ENCODE measurements at regions not wholly inside any gene's neighbourhood (a gene's known extent, or its start where the extent isn't known, plus 50 kb on each side); places are given as distances from the start of the nearest gene placed in this dataset.
A peak's percentile ranks its signal among the peaks of the same experiment; 100 is the strongest.

DNA sequence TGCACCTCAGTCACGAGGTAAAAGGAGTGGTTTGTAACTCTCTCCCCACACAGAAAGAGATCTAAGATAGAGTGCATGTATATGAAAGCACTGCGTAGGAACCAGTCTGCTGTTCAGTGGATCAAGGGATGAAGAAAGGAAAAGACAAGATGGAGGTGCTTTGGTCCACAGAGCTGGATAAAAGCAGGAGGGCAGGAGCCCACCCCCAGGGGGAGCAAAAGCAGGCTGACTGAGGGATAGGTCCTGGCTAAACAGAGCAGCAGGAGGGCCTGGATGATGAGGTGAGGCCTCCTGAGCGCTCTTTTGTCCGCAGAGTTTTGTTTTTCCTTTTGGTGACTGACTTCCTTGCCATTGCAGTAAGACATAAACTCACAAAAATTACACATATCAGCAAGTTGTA is 293.5 kb upstream of the C9orf72 start:
- TF ChIP-seq NANOG (IDR thresholded peaks at IDR 0.05; ENCODE audit: insufficient read depth, low read depth, low read length, poor library complexity, severe bottlenecking) (no peak), EZH2 (IDR thresholded peaks at IDR 0.05; ENCODE audit: low read depth, low read length, severe bottlenecking) (no peak), POLR2A (IDR thresholded peaks at IDR 0.05; ENCODE audit: control extremely low read depth in 1 of 2, low read depth in 2 of 2, low read length in 2 of 2) (no peak), CEBPB (IDR thresholded peaks at IDR 0.05; ENCODE audit: low read depth, low read length) (no peak), NRF1 (IDR thresholded peaks at IDR 0.05; ENCODE audit: low read depth, low read length) (no peak), CREB1 (IDR thresholded peaks at IDR 0.05) (no peak), EGR1 (IDR thresholded peaks at IDR 0.05; ENCODE audit: borderline replicate concordance, low read depth, low read length) (no peak), SUZ12 (IDR thresholded peaks at IDR 0.05; ENCODE audit: low read length) (no peak), RAD21 (IDR thresholded peaks at IDR 0.05 in 1 of 2, conservative IDR thresholded peaks at IDR 0.05 in 1 of 2; ENCODE audit: low read depth in 2 of 2, low read length in 2 of 2) (no peak; a peak in 1 of 4 replicates), CTBP2 (IDR thresholded peaks at IDR 0.05; ENCODE audit: borderline replicate concordance, insufficient read depth, insufficient read length, low read length) (no peak), BACH1 (IDR thresholded peaks at IDR 0.05; ENCODE audit: low read length) (no peak), POLR2AphosphoS5 (IDR thresholded peaks at IDR 0.05; ENCODE audit: low read depth, low read length) (no peak)
- TF ChIP-seq, protein P1, sequence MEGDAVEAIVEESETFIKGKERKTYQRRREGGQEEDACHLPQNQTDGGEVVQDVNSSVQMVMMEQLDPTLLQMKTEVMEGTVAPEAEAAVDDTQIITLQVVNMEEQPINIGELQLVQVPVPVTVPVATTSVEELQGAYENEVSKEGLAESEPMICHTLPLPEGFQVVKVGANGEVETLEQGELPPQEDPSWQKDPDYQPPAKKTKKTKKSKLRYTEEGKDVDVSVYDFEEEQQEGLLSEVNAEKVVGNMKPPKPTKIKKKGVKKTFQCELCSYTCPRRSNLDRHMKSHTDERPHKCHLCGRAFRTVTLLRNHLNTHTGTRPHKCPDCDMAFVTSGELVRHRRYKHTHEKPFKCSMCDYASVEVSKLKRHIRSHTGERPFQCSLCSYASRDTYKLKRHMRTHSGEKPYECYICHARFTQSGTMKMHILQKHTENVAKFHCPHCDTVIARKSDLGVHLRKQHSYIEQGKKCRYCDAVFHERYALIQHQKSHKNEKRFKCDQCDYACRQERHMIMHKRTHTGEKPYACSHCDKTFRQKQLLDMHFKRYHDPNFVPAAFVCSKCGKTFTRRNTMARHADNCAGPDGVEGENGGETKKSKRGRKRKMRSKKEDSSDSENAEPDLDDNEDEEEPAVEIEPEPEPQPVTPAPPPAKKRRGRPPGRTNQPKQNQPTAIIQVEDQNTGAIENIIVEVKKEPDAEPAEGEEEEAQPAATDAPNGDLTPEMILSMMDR (IDR thresholded peaks at IDR 0.05; ENCODE audit: control extremely low read depth in 1 of 3, insufficient read depth in 1 of 3, low read depth in 1 of 3, low read length in 3 of 3), result peak in 2 of 3 experiments; percentile 22 to 32; a peak in 2 of 4 replicates
- TF ChIP-seq, protein P2, sequence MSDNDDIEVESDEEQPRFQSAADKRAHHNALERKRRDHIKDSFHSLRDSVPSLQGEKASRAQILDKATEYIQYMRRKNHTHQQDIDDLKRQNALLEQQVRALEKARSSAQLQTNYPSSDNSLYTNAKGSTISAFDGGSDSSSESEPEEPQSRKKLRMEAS (IDR thresholded peaks at IDR 0.05), result no peak
